ENCODE measurements at regions not wholly inside any gene's neighbourhood (a gene's known extent, or its start where the extent isn't known, plus 50 kb on each side); places are given as distances from the start of the nearest gene placed in this dataset.

GRCh38 chr14:50012644-50013043 lies 103.7 kb downstream of the VCPKMT start:
- no peak for ATAC-seq (ENCODE audit: insufficient read depth, low FRiP score)
- Histone ChIP-seq H3K4me3 (no peak overlapping the region), H3K4me1 (ENCODE audit: control insufficient read depth in 5 of 5, insufficient read depth in 5 of 5, low read length in 5 of 5) (peaks cover 0 to 2% (median 0%) of the 10 kb centered on the region in 5 donors), H3K9me3 (ENCODE audit: control insufficient read depth in 4 of 4, insufficient read depth in 3 of 4, low read length in 3 of 4) (no peaks in the 10 kb centered on the region), H3K36me3 (ENCODE audit: control insufficient read depth in 4 of 4, insufficient read depth in 4 of 4, low read length in 4 of 4) (no peaks in the 10 kb centered on the region), H3K9ac (ENCODE audit: insufficient read depth in 1 of 2, low read length in 2 of 2) (no peak overlapping the region), H3K27ac (ENCODE audit: low read depth in 1 of 2, low read length in 1 of 2) (no peak overlapping the region), H3K27me3 (ENCODE audit: control insufficient read depth in 3 of 3, insufficient read depth in 3 of 3, low read length in 2 of 3) (no peaks in the 10 kb centered on the region)
- no peak for DNase-seq
- TF ChIP-seq, protein P1, sequence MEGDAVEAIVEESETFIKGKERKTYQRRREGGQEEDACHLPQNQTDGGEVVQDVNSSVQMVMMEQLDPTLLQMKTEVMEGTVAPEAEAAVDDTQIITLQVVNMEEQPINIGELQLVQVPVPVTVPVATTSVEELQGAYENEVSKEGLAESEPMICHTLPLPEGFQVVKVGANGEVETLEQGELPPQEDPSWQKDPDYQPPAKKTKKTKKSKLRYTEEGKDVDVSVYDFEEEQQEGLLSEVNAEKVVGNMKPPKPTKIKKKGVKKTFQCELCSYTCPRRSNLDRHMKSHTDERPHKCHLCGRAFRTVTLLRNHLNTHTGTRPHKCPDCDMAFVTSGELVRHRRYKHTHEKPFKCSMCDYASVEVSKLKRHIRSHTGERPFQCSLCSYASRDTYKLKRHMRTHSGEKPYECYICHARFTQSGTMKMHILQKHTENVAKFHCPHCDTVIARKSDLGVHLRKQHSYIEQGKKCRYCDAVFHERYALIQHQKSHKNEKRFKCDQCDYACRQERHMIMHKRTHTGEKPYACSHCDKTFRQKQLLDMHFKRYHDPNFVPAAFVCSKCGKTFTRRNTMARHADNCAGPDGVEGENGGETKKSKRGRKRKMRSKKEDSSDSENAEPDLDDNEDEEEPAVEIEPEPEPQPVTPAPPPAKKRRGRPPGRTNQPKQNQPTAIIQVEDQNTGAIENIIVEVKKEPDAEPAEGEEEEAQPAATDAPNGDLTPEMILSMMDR (IDR thresholded peaks at IDR 0.05; ENCODE audit: control extremely low read depth, extremely low read depth), result no peak

GRCh38 chr14:50013198-50013918 lies 103.0 kb downstream of the VCPKMT start:
- 84 to 89% methylated on average over 7 of the region's 7 CpGs for WGBS, 2 donors
- no peak for ATAC-seq (ENCODE audit: insufficient read depth, low FRiP score)

DNA sequence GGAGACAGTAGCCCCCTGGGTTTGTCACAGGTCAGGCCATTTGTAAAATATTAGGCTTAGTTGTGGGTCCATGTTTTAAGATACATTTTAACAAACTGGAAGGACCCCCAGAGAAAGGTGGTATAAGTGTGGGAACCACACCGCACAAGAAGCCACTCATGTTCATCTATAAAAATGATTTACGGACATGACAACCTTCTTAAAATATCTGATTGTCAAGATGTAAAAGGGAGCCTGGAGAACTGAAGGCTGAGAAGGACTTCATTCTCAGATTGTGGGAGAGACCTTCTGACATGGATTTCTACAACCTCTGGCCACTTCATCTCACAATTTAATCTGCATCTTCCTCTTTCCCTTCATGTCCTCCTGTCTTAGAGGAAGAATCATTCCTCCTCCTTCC lies 102.4 kb downstream of the VCPKMT start:
- no peak overlapping the region for H3K27ac ChIP-seq (ENCODE audit: low read depth in 1 of 2, low read length in 1 of 2)
- ATAC-seq (ENCODE audit: insufficient read depth, low FRiP score) (no peak), DNase-seq (no peak)
- no peaks in the 10 kb centered on the region for H3K36me3 ChIP-seq (ENCODE audit: control insufficient read depth in 4 of 4, insufficient read depth in 4 of 4, low read length in 4 of 4)
- 55 to 72% methylated on average over 2 of the region's 2 CpGs for WGBS, 2 donors
- TF ChIP-seq, protein P1 (IDR thresholded peaks at IDR 0.05; ENCODE audit: control extremely low read depth, extremely low read depth), result no peak
- no peaks in the 10 kb centered on the region for H3K27me3 ChIP-seq (ENCODE audit: control insufficient read depth in 3 of 3, insufficient read depth in 3 of 3, low read length in 2 of 3)
- H3K4me1 ChIP-seq (ENCODE audit: control insufficient read depth in 5 of 5, insufficient read depth in 5 of 5, low read length in 5 of 5), result peaks cover 0 to 5% (median 0%) of the 10 kb centered on the region in 5 donors
- H3K9ac ChIP-seq (ENCODE audit: insufficient read depth in 1 of 2, low read length in 2 of 2), result no peak overlapping the region
- H3K4me3 ChIP-seq, result no peak overlapping the region
- no peaks in the 10 kb centered on the region for H3K9me3 ChIP-seq (ENCODE audit: control insufficient read depth in 4 of 4, insufficient read depth in 3 of 4, low read length in 3 of 4)

More at GRCh38 chr14:50013198-50013918, 103.0 kb downstream of the VCPKMT start:
- TF ChIP-seq, protein P1 (IDR thresholded peaks at IDR 0.05; ENCODE audit: control extremely low read depth, extremely low read depth), result no peak
- H3K9me3 ChIP-seq (ENCODE audit: control insufficient read depth in 4 of 4, insufficient read depth in 3 of 4, low read length in 3 of 4), result no peaks in the 10 kb centered on the region
- no peaks in the 10 kb centered on the region for H3K27me3 ChIP-seq (ENCODE audit: control insufficient read depth in 3 of 3, insufficient read depth in 3 of 3, low read length in 2 of 3)
- H3K9ac ChIP-seq (ENCODE audit: insufficient read depth in 1 of 2, low read length in 2 of 2), result no peak overlapping the region
- no peak overlapping the region for H3K4me3 ChIP-seq
- H3K36me3 ChIP-seq (ENCODE audit: control insufficient read depth in 4 of 4, insufficient read depth in 4 of 4, low read length in 4 of 4), result no peaks in the 10 kb centered on the region
- peaks cover 0 to 5% (median 0%) of the 10 kb centered on the region in 5 donors for H3K4me1 ChIP-seq (ENCODE audit: control insufficient read depth in 5 of 5, insufficient read depth in 5 of 5, low read length in 5 of 5)
- DNase-seq, result no peak
- H3K27ac ChIP-seq (ENCODE audit: low read depth in 1 of 2, low read length in 1 of 2), result no peak overlapping the region
